HCT116 (cell line): ENCODE measurements at regions not wholly inside any gene's neighbourhood (a gene's known extent, or its start where the extent isn't known, plus 50 kb on each side); places are given as distances from the start of the nearest gene placed in this dataset.

ENCODE experiments used
- ATAC-seq: fragments of 200-7000 bp; cut with Tn5 transposase; 2 replicates; pipeline ENCODE4 v1.9.1; 2020; ENCODE audit warnings: mild to moderate bottlenecking, moderate library complexity
- BruUV-seq: library from RNA; stranded (reverse); fragments of 400-500 nt; replicated peaks from 2 replicates; lab custom pipeline; 2021; lab: Mats Ljungman, UMichigan
- CTCF ChIA-PET: fragments of 300-600 bp; sonication (Branson Sonifier 250); formaldehyde crosslinking; loops from one replicate; lab custom pipeline; 2021; ENCODE audit warnings: antibody characterized with exemption; lab: Charles Lee
- POLR2A ChIA-PET: fragments of 300-600, 350-600 bp; sonication (Branson Sonifier 250); formaldehyde crosslinking; loops from one replicate; lab custom pipeline; 2021; ENCODE audit warnings: antibody characterized with exemption; lab: Charles Lee
- RAD21 ChIA-PET, 2 experiments: fragments of 300-600 bp; sonication (Branson Sonifier 250); formaldehyde crosslinking; loops; one replicate each; lab custom pipeline; 2023; ENCODE audit warnings: low total read pairs in 2 of 2; ENCODE audit not compliant: uncharacterized antibody in 2 of 2, unreplicated experiment in 2 of 2, low non-redundant PET in 1 of 2; lab: Charles Lee
- DNase-seq: peaks from one replicate; pipeline ENCODE4 v3.0.0-alpha.2; 2010; ENCODE audit warnings: low read depth, low spot score
- H2AFZ ChIP-seq: fragments of 200-600 bp; shearing (Covaris generic), sonication (generic); 2 replicates; pipeline ENCODE4 v1.6.1; 2017; ENCODE audit warnings: low read depth, mixed run types, mixed read lengths, antibody characterized with exemption, low read length; ENCODE audit not compliant: poor library complexity, severe bottlenecking
- H3K27ac ChIP-seq: 2 replicates; pipeline ENCODE4 v1.5.1; 2012; ENCODE audit warnings: low read depth, low read length
- H3K27me3 ChIP-seq: fragments of 200-600 bp; sonication (generic); 2 replicates; pipeline ENCODE4 v1.6.1; 2016; ENCODE audit warnings: mixed run types, low read length, mixed read lengths; ENCODE audit not compliant: insufficient read depth
- H3K36me3 ChIP-seq, 2 experiments: fragments of 200-500 bp in 1 of 2; fragments of 200-600 bp in 1 of 2; sonication (Bioruptor generic) in 1 of 2; sonication (generic) in 1 of 2; 2 replicates each; pipeline versions ENCODE4 v1.5.1 to v1.6.1; 2014 to 2016; ENCODE audit warnings: low read length in 2 of 2, inconsistent platforms in 1 of 2, mixed read lengths in 1 of 2, mixed run types in 1 of 2; ENCODE audit not compliant: insufficient read depth in 2 of 2, control insufficient read depth in 1 of 2
- H3K4me1 ChIP-seq, 2 experiments: fragments of 200-600 bp in 1 of 2; sonication (generic) in 1 of 2; 2 replicates each; pipeline versions ENCODE4 v1.5.1 to v1.6.1; 2012 to 2017; ENCODE audit warnings: low read length in 2 of 2, inconsistent platforms in 1 of 2, mild to moderate bottlenecking in 1 of 2, mixed read lengths in 1 of 2, mixed run types in 1 of 2, moderate library complexity in 1 of 2; ENCODE audit not compliant: insufficient read depth in 2 of 2, control insufficient read depth in 1 of 2
- H3K4me2 ChIP-seq: fragments of 200-600 bp; sonication (generic); 2 replicates; pipeline ENCODE4 v1.6.1; 2017; ENCODE audit warnings: mixed run types, low read length, mixed read lengths
- H3K4me3 ChIP-seq, 2 experiments: fragments of 200-600 bp in 1 of 2; sonication (generic) in 1 of 2; replicated peaks in 1 of 2; 2 replicates each; pipeline ENCODE4 v1.5.1; 2011 to 2016; ENCODE audit warnings: low read length in 2 of 2, control low read depth in 1 of 2, low read depth in 1 of 2, mild to moderate bottlenecking in 1 of 2, mixed read lengths in 1 of 2, mixed run types in 1 of 2
- H3K79me2 ChIP-seq: fragments of 200-600 bp; sonication (generic); 2 replicates; pipeline ENCODE4 v1.6.1; 2017; ENCODE audit warnings: mild to moderate bottlenecking, mixed run types, low read length, moderate library complexity, mixed read lengths; ENCODE audit not compliant: insufficient read depth
- H3K9ac ChIP-seq: fragments of 200-600 bp; sonication (generic); 2 replicates; pipeline ENCODE4 v1.6.1; 2016; ENCODE audit warnings: low read length, mixed read lengths
- H3K9me2 ChIP-seq: fragments of 200-600 bp; sonication (generic), shearing (Covaris generic); 2 replicates; pipeline ENCODE4 v1.6.1; 2017; ENCODE audit warnings: mixed run types, mild to moderate bottlenecking, moderate library complexity; ENCODE audit not compliant: insufficient read depth
- H3K9me3 ChIP-seq, 2 experiments: fragments of 200-500 bp in 1 of 2; fragments of 200-600 bp in 1 of 2; sonication (Bioruptor generic) in 1 of 2; sonication (generic) in 1 of 2; 2 replicates each; pipeline ENCODE4 v1.6.1; 2014 to 2017; ENCODE audit warnings: low read length in 2 of 2, mixed read lengths in 2 of 2, inconsistent platforms in 1 of 2, low read depth in 1 of 2, mild to moderate bottlenecking in 1 of 2, mixed run types in 1 of 2, moderate library complexity in 1 of 2; ENCODE audit not compliant: control insufficient read depth in 1 of 2, insufficient read depth in 1 of 2
- H4K20me1 ChIP-seq: fragments of 200-600 bp; sonication (generic), shearing (Covaris generic); 2 replicates; pipeline ENCODE4 v1.6.1; 2017; ENCODE audit warnings: mixed run types, mild to moderate bottlenecking, moderate library complexity; ENCODE audit not compliant: insufficient read depth
- CBX3 ChIP-seq: IDR thresholded peaks from 2 replicates; pipeline ENCODE4 v1.6.1; 2012; ENCODE audit warnings: low read depth
- CEBPB ChIP-seq: IDR thresholded peaks from 2 replicates; pipeline ENCODE4 v1.6.1; 2012; ENCODE audit warnings: low read depth
- EGR1 ChIP-seq: IDR thresholded peaks from 2 replicates; pipeline ENCODE4 v1.6.1; 2012; ENCODE audit warnings: low read depth
- ELF1 ChIP-seq: IDR thresholded peaks from 2 replicates; pipeline ENCODE4 v1.6.1; 2012; ENCODE audit warnings: low read depth, borderline replicate concordance
- EZH2 ChIP-seq: fragments of 200-600 bp; sonication (generic); IDR thresholded peaks from 2 replicates; pipeline ENCODE4 v1.6.1; 2017; ENCODE audit warnings: antibody characterized with exemption, mixed run types
- EZH2phosphoT487 ChIP-seq: fragments of 200-600 bp; IDR thresholded peaks from 2 replicates; pipeline ENCODE4 v1.6.1; 2018; ENCODE audit warnings: antibody characterized with exemption, borderline replicate concordance
- FOSL1 ChIP-seq: IDR thresholded peaks from 2 replicates; pipeline ENCODE4 v1.6.1; 2012; ENCODE audit warnings: low read depth
- JUND ChIP-seq: IDR thresholded peaks from 2 replicates; pipeline ENCODE4 v1.6.1; 2012
- POLR2AphosphoS5 ChIP-seq: IDR thresholded peaks from 2 replicates; pipeline ENCODE4 v1.6.1; 2011; ENCODE audit warnings: mild to moderate bottlenecking, low read depth, low read length, moderate library complexity
- RAD21 ChIP-seq: IDR thresholded peaks from 2 replicates; pipeline ENCODE4 v1.6.1; 2012; ENCODE audit warnings: low read depth, mild to moderate bottlenecking
- SIN3A ChIP-seq: IDR thresholded peaks from 2 replicates; pipeline ENCODE4 v1.6.1; 2012; ENCODE audit warnings: low read depth
- SP1 ChIP-seq: IDR thresholded peaks from 2 replicates; pipeline ENCODE4 v1.6.1; 2012; ENCODE audit warnings: low read depth
- SRF ChIP-seq: IDR thresholded peaks from 2 replicates; pipeline ENCODE4 v1.6.1; 2012; ENCODE audit warnings: low read depth
- YY1 ChIP-seq: IDR thresholded peaks from 2 replicates; pipeline ENCODE4 v1.6.1; 2011; ENCODE audit warnings: low read length, low read depth, moderate library complexity, mild to moderate bottlenecking; ENCODE audit not compliant: insufficient replicate concordance; ENCODE audit errors: extremely low read depth
- ZFX ChIP-seq: fragments of 450-650 bp; IDR thresholded peaks from 2 replicates; pipeline ENCODE4 v1.6.1; 2017
- ZNF274 ChIP-seq: fragments of 200-500 bp; sonication (Bioruptor generic); IDR thresholded peaks from 2 replicates; pipeline ENCODE4 v1.6.1; 2014; ENCODE audit warnings: mild to moderate bottlenecking, low read depth, low read length, inconsistent platforms
- intact Hi-C: fragments of 100-400 bp; cut with micrococcal nuclease; formaldehyde crosslinking; loops from 2 replicates; pipeline ENCODE4 v1.10.0; 2022
- TF ChIP-seq, protein P1 (sequence below), 3 experiments: fragments of 200-600 bp in 1 of 3; sonication (generic) in 1 of 3; IDR thresholded peaks in 2 of 3; conservative IDR thresholded peaks in 1 of 3; 2 replicates each; pipeline ENCODE4 v1.5.1; 2012 to 2017; ENCODE audit warnings: low read depth in 2 of 3, low read length in 2 of 3, antibody characterized with exemption in 1 of 3, borderline replicate concordance in 1 of 3, control low read depth in 1 of 3, mild to moderate bottlenecking in 1 of 3, mixed read lengths in 1 of 3, mixed run types in 1 of 3, moderate library complexity in 1 of 3; ENCODE audit not compliant: insufficient read depth in 1 of 3
- TF ChIP-seq, protein P2 (sequence below): IDR thresholded peaks from 2 replicates; pipeline ENCODE4 v1.6.1; 2011; ENCODE audit warnings: mild to moderate bottlenecking, low read length, moderate library complexity; ENCODE audit not compliant: insufficient replicate concordance; ENCODE audit errors: extremely low read depth
- TF ChIP-seq, protein P3 (sequence below): IDR thresholded peaks from 2 replicates; pipeline ENCODE4 v1.6.1; 2012

DNA sequence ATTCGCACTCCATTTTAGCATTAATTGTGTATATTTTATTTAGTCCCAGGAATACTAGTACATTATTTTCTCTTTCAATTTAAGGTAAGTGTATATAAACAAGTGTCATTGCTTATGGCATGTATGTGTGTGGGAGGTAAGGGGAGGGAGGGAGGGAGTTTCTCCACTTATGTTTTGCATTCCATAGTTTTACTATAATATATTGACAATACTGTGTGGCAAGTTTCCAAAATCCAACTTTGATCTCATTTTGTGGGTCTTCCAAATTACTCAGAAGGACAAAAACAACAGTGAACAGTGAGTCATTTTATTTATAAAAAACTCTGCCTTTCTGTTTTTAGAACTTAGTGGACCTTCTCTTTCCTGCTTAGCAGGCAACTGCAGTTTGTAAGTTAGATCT, 102.3 kb upstream of the SEMA3E start:
- no peak overlapping the region for H2AFZ ChIP-seq
- TF ChIP-seq POLR2AphosphoS5, result no peak
- no peak for TF ChIP-seq SIN3A
- TF ChIP-seq CBX3, result no peak
- no peak for TF ChIP-seq ZNF274
- no peak for TF ChIP-seq FOSL1
- no peak for TF ChIP-seq ELF1
- TF ChIP-seq SP1, result no peak
- no peak for TF ChIP-seq ZFX
- TF ChIP-seq, protein P1, sequence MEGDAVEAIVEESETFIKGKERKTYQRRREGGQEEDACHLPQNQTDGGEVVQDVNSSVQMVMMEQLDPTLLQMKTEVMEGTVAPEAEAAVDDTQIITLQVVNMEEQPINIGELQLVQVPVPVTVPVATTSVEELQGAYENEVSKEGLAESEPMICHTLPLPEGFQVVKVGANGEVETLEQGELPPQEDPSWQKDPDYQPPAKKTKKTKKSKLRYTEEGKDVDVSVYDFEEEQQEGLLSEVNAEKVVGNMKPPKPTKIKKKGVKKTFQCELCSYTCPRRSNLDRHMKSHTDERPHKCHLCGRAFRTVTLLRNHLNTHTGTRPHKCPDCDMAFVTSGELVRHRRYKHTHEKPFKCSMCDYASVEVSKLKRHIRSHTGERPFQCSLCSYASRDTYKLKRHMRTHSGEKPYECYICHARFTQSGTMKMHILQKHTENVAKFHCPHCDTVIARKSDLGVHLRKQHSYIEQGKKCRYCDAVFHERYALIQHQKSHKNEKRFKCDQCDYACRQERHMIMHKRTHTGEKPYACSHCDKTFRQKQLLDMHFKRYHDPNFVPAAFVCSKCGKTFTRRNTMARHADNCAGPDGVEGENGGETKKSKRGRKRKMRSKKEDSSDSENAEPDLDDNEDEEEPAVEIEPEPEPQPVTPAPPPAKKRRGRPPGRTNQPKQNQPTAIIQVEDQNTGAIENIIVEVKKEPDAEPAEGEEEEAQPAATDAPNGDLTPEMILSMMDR (IDR thresholded peaks at IDR 0.05 in 2 of 3, conservative IDR thresholded peaks at IDR 0.05 in 1 of 3; ENCODE audit: borderline replicate concordance in 1 of 3, insufficient read depth in 1 of 3, low read depth in 2 of 3, low read length in 2 of 3), result no peak
- TF ChIP-seq RAD21, result no peak
- TF ChIP-seq YY1, result no peak
- TF ChIP-seq, protein P2, sequence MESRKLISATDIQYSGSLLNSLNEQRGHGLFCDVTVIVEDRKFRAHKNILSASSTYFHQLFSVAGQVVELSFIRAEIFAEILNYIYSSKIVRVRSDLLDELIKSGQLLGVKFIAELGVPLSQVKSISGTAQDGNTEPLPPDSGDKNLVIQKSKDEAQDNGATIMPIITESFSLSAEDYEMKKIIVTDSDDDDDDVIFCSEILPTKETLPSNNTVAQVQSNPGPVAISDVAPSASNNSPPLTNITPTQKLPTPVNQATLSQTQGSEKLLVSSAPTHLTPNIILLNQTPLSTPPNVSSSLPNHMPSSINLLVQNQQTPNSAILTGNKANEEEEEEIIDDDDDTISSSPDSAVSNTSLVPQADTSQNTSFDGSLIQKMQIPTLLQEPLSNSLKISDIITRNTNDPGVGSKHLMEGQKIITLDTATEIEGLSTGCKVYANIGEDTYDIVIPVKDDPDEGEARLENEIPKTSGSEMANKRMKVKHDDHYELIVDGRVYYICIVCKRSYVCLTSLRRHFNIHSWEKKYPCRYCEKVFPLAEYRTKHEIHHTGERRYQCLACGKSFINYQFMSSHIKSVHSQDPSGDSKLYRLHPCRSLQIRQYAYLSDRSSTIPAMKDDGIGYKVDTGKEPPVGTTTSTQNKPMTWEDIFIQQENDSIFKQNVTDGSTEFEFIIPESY, result no peak
- TF ChIP-seq EZH2, result no peak
- TF ChIP-seq CEBPB, result no peak
- no peak for TF ChIP-seq EZH2phosphoT487
- TF ChIP-seq, protein P3, sequence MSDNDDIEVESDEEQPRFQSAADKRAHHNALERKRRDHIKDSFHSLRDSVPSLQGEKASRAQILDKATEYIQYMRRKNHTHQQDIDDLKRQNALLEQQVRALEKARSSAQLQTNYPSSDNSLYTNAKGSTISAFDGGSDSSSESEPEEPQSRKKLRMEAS, result no peak
- TF ChIP-seq JUND, result no peak
- no peak for TF ChIP-seq EGR1
- no peak for TF ChIP-seq SRF
- H3K9me3 ChIP-seq, result no peaks in the 10 kb centered on the region
- no TSS peak for BruUV-seq
- H3K4me1 ChIP-seq, result peaks cover 0 to 3% of the 10 kb centered on the region in 2 experiments; a peak in 2 of 4 replicates
- POLR2A ChIA-PET, result no interaction called here
- intact Hi-C loops, result no loop called here
- H3K27ac ChIP-seq, result no peak overlapping the region
- DNase-seq (no peak), ATAC-seq (no peak)
- no peak overlapping the region for H3K4me2 ChIP-seq
- H3K9me2 ChIP-seq, result no peaks in the 10 kb centered on the region
- H3K27me3 ChIP-seq, result no peaks in the 10 kb centered on the region
- no peaks in the 10 kb centered on the region for H3K36me3 ChIP-seq
- no peak overlapping the region for H3K4me3 ChIP-seq
- H3K9ac ChIP-seq, result no peak overlapping the region
- CTCF ChIA-PET, result no interaction called here
- H3K79me2 ChIP-seq, result no peaks in the 10 kb centered on the region
- RAD21 ChIA-PET, result no interaction called here
- no peaks in the 10 kb centered on the region for H4K20me1 ChIP-seq
